ENCODE measurements at regions not wholly inside any gene's neighbourhood (a gene's known extent, or its start where the extent isn't known, plus 50 kb on each side); places are given as distances from the start of the nearest gene placed in this dataset.
"Not testable (repeated sequence)": the region's sequence is repeated elsewhere in the genome, so short reads cannot be mapped to it uniquely, and the experiment has no call there.

GRCh38 chr5:124000538-124000937, 488.6 kb downstream of the CSNK1G3 start:
- TF ChIP-seq CTCF (conservative IDR thresholded peaks at IDR 0.05; ENCODE audit: control insufficient read depth, insufficient read depth, low read depth, low read length): no peak
- no peak for DNase-seq (ENCODE audit: low read depth)
- H3K4me3 ChIP-seq (ENCODE audit: control insufficient read depth, low read depth, low read length): no peak overlapping the region

GRCh38 chr5:123997462-123998215, 485.7 kb downstream of the CSNK1G3 start:
- DNase-seq (ENCODE audit: low read depth): peak; percentile 81

GRCh38 chr5:123997064-123997461, 485.1 kb downstream of the CSNK1G3 start:
- no peak for TF ChIP-seq CTCF (conservative IDR thresholded peaks at IDR 0.05; ENCODE audit: control insufficient read depth, insufficient read depth, low read depth, low read length)
- no peak overlapping the region for H3K4me3 ChIP-seq (ENCODE audit: control insufficient read depth, low read depth, low read length)
- no peak for DNase-seq (ENCODE audit: low read depth)

More at GRCh38 chr5:123997462-123998215, 485.7 kb downstream of the CSNK1G3 start:
- TF ChIP-seq CTCF (conservative IDR thresholded peaks at IDR 0.05; ENCODE audit: control insufficient read depth, insufficient read depth, low read depth, low read length): no peak
- H3K4me3 ChIP-seq (ENCODE audit: control insufficient read depth, low read depth, low read length): no peak overlapping the region

- no peak overlapping the region for H3K4me3 ChIP-seq (ENCODE audit: control insufficient read depth, low read depth, low read length)
- DNase-seq (ENCODE audit: low read depth): no peak
- no peak for TF ChIP-seq CTCF (conservative IDR thresholded peaks at IDR 0.05; ENCODE audit: control insufficient read depth, insufficient read depth, low read depth, low read length)
These were observed 480.7 kb downstream of the CSNK1G3 start for GRCh38 chr5:123992641-123993040.

GRCh38 chr5:123987956-123988355, 476.0 kb downstream of the CSNK1G3 start:
- DNase-seq (ENCODE audit: low read depth): no peak
- H3K4me3 ChIP-seq (ENCODE audit: control insufficient read depth, low read depth, low read length): no peak overlapping the region
- TF ChIP-seq CTCF (conservative IDR thresholded peaks at IDR 0.05; ENCODE audit: control insufficient read depth, insufficient read depth, low read depth, low read length): no peak

- no peak for TF ChIP-seq CTCF (conservative IDR thresholded peaks at IDR 0.05; ENCODE audit: control insufficient read depth, insufficient read depth, low read depth, low read length)
- DNase-seq (ENCODE audit: low read depth): no peak
- H3K4me3 ChIP-seq (ENCODE audit: control insufficient read depth, low read depth, low read length): no peak overlapping the region
These were observed 464.5 kb downstream of the CSNK1G3 start for GRCh38 chr5:123976379-123977033.

- H3K4me3 ChIP-seq (ENCODE audit: control insufficient read depth, low read depth, low read length); DNase-seq (ENCODE audit: low read depth): not testable (repeated sequence)
These were observed 463.5 kb downstream of the CSNK1G3 start for GRCh38 chr5:123975521-123975920.

Measured in fibroblast of mammary gland (primary cell).